Esophagus muscularis mucosa (tissue), 4 donors: ENCODE measurements at regions not wholly inside any gene's neighbourhood (a gene's known extent, or its start where the extent isn't known, plus 50 kb on each side); places are given as distances from the start of the nearest gene placed in this dataset.

Experiments used
- DNase-seq: peaks from one replicate; pipeline ENCODE4 v3.0.0-alpha.2; 2017; ENCODE audit errors: extremely low spot score
- H3K27ac ChIP-seq, 4 donors: fragments of 200-600 bp; sonication (generic); replicated peaks in 1 of 4; 1 replicate in 3 of 4; 2 replicates in 1 of 4; pipeline ENCODE4 v1.5.1; 2016 to 2019; ENCODE audit warnings: mild to moderate bottlenecking in 1 of 4
- H3K27me3 ChIP-seq, 4 donors: fragments of 200-600 bp; sonication (generic); one replicate each; pipeline versions ENCODE4 v1.5.1 to v1.6.0; 2016 to 2019
- H3K36me3 ChIP-seq, 4 donors: fragments of 200-600 bp; sonication (generic); one replicate each; pipeline ENCODE4 v1.5.1; 2016 to 2019
- H3K4me1 ChIP-seq, 4 donors: fragments of 200-600 bp; sonication (generic); one replicate each; pipeline ENCODE4 v1.5.1; 2016 to 2019
- H3K4me3 ChIP-seq, 4 donors: fragments of 200-600 bp; sonication (generic); 1 replicate in 2 of 4; 2 replicates in 2 of 4; pipeline ENCODE4 v1.5.1; 2016 to 2019; ENCODE audit warnings: mild to moderate bottlenecking in 4 of 4, moderate library complexity in 1 of 4
- H3K9me3 ChIP-seq, 4 donors: fragments of 200-600 bp; sonication (generic); 1 replicate in 3 of 4; 2 replicates in 1 of 4; pipeline ENCODE4 v1.5.1; 2016 to 2019
- EP300 ChIP-seq: sonication (generic); formaldehyde crosslinking; IDR thresholded peaks from one replicate; pipeline ENCODE4 v1.6.1; 2017; ENCODE audit warnings: antibody characterized with exemption
- POLR2A ChIP-seq: fragments of 450-650 bp; IDR thresholded peaks from one replicate; pipeline ENCODE4 v1.6.1; 2017; ENCODE audit warnings: antibody characterized with exemption, moderate library complexity, mild to moderate bottlenecking, low read depth
- POLR2AphosphoS5 ChIP-seq, 2 donors: sonication (generic); formaldehyde crosslinking; IDR thresholded peaks; one replicate each; pipeline ENCODE4 v1.6.1; 2017; ENCODE audit warnings: antibody characterized with exemption in 2 of 2
- WGBS: methylation state at CpG from one replicate; pipeline ENCODE4 v1.1.5; 2018; 5-methylcytosine and 5-hydroxymethylcytosine counted together
- intact Hi-C: fragments of 100-400 bp; cut with DNase I; formaldehyde crosslinking; loops from one replicate; pipeline ENCODE4 v1.15.1; 2023
- TF ChIP-seq, protein P1 (sequence below), 3 experiments: fragments of 200-600 bp in 2 of 3; fragments of 450-650 bp in 1 of 3; sonication (generic) in 2 of 3; IDR thresholded peaks; one replicate each; pipeline ENCODE4 v1.5.1; 2017 to 2019; ENCODE audit warnings: antibody characterized with exemption in 3 of 3, mild to moderate bottlenecking in 2 of 3, moderate library complexity in 1 of 3

DNA sequence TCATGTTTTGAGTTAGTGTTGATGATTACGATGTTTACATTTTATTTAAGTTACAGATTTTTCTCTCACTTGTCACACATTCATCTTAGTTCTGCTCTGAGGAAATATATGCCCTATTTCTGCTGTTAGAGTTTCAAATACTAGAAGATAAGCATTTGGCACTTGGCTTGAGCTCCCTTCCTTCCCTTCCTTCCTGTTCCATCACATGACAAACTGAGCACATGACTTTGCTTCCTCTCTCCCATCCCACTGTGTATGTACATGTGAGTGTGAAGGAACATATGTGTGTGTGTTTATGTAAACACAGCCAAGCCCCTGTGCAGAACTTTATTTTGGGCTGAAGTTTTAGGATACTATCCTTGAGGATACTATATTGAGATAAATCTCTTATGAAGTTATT is 795.9 kb upstream of the IGFBP3 start:
- Histone ChIP-seq H3K27me3 (no peaks in the 10 kb centered on the region), H3K27ac (no peak overlapping the region), H3K4me3 (no peak overlapping the region), H3K36me3 (no peaks in the 10 kb centered on the region), H3K4me1 (peaks cover 0 to 8% (median 3%) of the 10 kb centered on the region in 4 donors), H3K9me3 (no peaks in the 10 kb centered on the region)
- no peak for DNase-seq
- intact Hi-C loops, result no loop called here
- TF ChIP-seq EP300, result no peak
- TF ChIP-seq POLR2A, result no peak
- TF ChIP-seq POLR2AphosphoS5 (IDR thresholded peaks at IDR 0.05), result no peak
- TF ChIP-seq, protein P1, sequence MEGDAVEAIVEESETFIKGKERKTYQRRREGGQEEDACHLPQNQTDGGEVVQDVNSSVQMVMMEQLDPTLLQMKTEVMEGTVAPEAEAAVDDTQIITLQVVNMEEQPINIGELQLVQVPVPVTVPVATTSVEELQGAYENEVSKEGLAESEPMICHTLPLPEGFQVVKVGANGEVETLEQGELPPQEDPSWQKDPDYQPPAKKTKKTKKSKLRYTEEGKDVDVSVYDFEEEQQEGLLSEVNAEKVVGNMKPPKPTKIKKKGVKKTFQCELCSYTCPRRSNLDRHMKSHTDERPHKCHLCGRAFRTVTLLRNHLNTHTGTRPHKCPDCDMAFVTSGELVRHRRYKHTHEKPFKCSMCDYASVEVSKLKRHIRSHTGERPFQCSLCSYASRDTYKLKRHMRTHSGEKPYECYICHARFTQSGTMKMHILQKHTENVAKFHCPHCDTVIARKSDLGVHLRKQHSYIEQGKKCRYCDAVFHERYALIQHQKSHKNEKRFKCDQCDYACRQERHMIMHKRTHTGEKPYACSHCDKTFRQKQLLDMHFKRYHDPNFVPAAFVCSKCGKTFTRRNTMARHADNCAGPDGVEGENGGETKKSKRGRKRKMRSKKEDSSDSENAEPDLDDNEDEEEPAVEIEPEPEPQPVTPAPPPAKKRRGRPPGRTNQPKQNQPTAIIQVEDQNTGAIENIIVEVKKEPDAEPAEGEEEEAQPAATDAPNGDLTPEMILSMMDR (IDR thresholded peaks at IDR 0.05), result no peak
- WGBS, result 77% methylated on average over 1 of the region's 1 CpG

DNA sequence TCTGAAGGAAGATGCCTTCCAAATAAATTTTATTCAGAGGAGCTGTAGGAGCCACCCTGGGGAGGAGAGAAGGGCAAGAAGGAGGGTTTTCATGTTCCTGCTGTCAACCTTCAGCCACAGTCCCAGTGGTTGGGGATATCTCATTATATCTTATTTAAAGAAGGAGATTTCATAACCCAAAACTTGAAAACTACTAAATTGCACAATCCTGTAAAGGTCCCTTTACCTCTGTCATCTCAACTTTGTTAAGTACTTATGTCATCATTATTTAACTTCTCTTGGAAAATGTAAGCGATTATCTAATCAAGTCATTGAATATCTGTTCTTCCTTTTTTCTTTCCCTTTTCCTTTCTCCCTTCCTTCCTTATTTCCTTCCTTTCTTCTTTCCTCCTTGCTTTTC is 794.5 kb upstream of the IGFBP3 start:
- WGBS, result 97% methylated on average over 1 of the region's 1 CpG

DNA sequence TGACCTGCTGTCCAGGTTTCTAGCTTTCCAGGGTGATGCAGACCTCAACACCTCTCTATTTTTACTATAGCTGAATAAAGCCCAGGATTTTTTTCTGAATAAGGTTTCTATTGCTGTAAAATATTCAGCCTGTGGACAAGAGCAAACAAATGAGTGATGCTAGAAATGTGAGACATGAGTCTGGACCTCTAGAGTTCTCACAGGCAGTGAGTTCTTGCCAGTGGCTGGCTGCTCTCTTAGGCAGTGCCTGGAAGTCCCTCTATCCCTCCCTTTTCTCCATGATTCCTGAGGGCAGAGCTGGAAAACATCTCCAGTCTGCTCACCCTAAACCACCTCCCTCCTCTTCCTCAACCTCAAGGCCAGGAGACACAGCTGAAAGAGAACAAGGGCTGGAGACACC is 793.8 kb upstream of the IGFBP3 start:
- no peak overlapping the region for H3K27ac ChIP-seq
- intact Hi-C loops, result no loop called here
- no peak for DNase-seq
- TF ChIP-seq EP300 (no peak), POLR2AphosphoS5 (IDR thresholded peaks at IDR 0.05) (no peak), POLR2A (no peak)
- TF ChIP-seq, protein P1 (IDR thresholded peaks at IDR 0.05), result no peak
- H3K4me1 ChIP-seq, result peaks cover 0 to 8% (median 3%) of the 10 kb centered on the region in 4 donors
- H3K9me3 ChIP-seq, result no peaks in the 10 kb centered on the region
- H3K4me3 ChIP-seq, result no peak overlapping the region
- H3K36me3 ChIP-seq, result no peaks in the 10 kb centered on the region
- no peaks in the 10 kb centered on the region for H3K27me3 ChIP-seq

More for the DNA sequence above, 794.5 kb upstream of the IGFBP3 start:
- Histone ChIP-seq H3K4me3 (no peak overlapping the region), H3K27me3 (no peaks in the 10 kb centered on the region), H3K36me3 (no peaks in the 10 kb centered on the region), H3K9me3 (no peaks in the 10 kb centered on the region), H3K27ac (no peak overlapping the region), H3K4me1 (peaks cover 0 to 8% (median 3%) of the 10 kb centered on the region in 4 donors)
- DNase-seq, result no peak
- intact Hi-C loops, result no loop called here
- TF ChIP-seq, protein P1 (IDR thresholded peaks at IDR 0.05), result no peak
- TF ChIP-seq EP300, result no peak
- TF ChIP-seq POLR2AphosphoS5 (IDR thresholded peaks at IDR 0.05), result no peak
- no peak for TF ChIP-seq POLR2A

DNA sequence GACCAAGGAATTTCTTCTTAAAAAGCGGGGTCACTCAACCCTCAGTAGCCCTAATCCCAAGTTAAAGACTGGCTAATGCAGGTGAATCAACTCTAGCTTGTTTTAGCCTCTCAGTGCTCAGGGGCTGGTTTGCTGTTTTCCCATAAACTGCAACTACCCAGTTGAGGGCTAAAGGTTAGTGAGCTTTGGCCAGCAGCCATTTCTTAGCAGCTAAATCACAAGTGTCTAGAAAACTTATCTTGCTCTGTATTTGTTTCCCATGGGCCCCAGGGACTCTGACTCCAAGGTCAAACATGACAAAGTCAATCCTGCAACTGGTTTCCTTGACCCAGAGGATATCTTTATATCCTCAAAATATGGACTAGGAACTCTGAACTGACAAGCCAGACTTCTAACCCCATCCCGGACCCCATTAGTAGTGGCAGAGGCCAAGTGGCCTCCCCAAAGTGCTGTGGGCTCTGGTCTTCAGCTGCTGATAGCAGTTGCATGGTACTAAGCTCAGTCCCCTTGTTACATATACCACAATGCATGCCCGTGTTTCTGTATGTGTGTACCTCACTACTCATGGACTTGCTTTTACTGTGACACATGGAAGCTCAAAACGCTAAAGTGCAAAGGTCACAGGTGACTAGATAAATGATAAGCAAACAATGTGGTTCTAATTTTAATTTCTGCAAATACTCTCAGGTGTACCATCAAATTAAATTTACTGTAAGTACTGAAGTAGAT is 793.0 kb upstream of the IGFBP3 start:
- Histone ChIP-seq H3K9me3 (no peaks in the 10 kb centered on the region), H3K27me3 (no peaks in the 10 kb centered on the region), H3K27ac (no peak overlapping the region), H3K36me3 (no peaks in the 10 kb centered on the region), H3K4me1 (peaks cover 0 to 8% (median under 1%) of the 10 kb centered on the region in 4 donors), H3K4me3 (no peak overlapping the region)
- 62% methylated on average over 4 of the region's 4 CpGs for WGBS
- DNase-seq, result no peak
- intact Hi-C loops, result no loop called here
- TF ChIP-seq POLR2A (no peak), EP300 (no peak), POLR2AphosphoS5 (IDR thresholded peaks at IDR 0.05) (no peak)
- TF ChIP-seq, protein P1 (IDR thresholded peaks at IDR 0.05), result no peak

DNA sequence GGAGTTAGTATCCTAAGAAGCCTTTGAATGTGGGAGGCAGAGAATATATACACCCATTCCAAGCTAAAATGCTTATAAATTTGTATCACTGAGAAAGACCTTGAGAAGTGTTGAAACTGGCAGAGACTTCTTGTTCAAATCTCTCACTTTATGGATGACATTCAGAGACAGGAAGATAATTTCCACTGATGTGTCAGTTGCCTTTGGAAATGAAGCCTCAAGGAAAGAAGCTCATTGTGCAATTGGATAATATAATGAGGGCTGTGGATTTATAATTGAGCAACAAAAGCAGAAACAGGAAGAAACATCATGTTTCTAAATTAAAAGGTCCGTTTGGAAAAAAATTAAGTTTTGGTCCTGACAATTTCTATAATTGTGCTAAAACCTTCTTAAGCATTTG is 789.9 kb upstream of the IGFBP3 start:
- TF ChIP-seq POLR2A, result no peak
- TF ChIP-seq EP300, result no peak
- TF ChIP-seq, protein P1 (IDR thresholded peaks at IDR 0.05), result no peak
- no peak for TF ChIP-seq POLR2AphosphoS5 (IDR thresholded peaks at IDR 0.05)
- peaks cover under 1 to 8% (median 2%) of the 10 kb centered on the region in 4 donors for H3K4me1 ChIP-seq
- H3K36me3 ChIP-seq, result no peaks in the 10 kb centered on the region
- no peaks in the 10 kb centered on the region for H3K27me3 ChIP-seq
- no peaks in the 10 kb centered on the region for H3K9me3 ChIP-seq
- no peak overlapping the region for H3K27ac ChIP-seq
- WGBS, result 64% methylated on average over 1 of the region's 1 CpG
- no peak overlapping the region for H3K4me3 ChIP-seq
- no peak for DNase-seq
- intact Hi-C loops, result no loop called here
